GM12878 (cell line): ENCODE measurements at regions not wholly inside any gene's neighbourhood (a gene's known extent, or its start where the extent isn't known, plus 50 kb on each side); places are given as distances from the start of the nearest gene placed in this dataset.

Experiments
- ATF3 ChIP-seq: IDR thresholded peaks from 2 replicates; pipeline ENCODE4 v1.6.1; 2011; ENCODE audit warnings: low read depth, mild to moderate bottlenecking, low read length, moderate library complexity, borderline replicate concordance; ENCODE audit errors: extremely low read depth
- CHD1 ChIP-seq: IDR thresholded peaks from 2 replicates; pipeline ENCODE4 v1.6.1; 2012; ENCODE audit warnings: low read depth, low read length, improper control_type of control experiment
- FOS ChIP-seq: IDR thresholded peaks from 3 replicates; pipeline ENCODE4 v1.6.1; 2011; ENCODE audit warnings: borderline replicate concordance; ENCODE audit not compliant: insufficient read length; ENCODE audit errors: extremely low read depth
- NFIC ChIP-seq: IDR thresholded peaks from 2 replicates; pipeline ENCODE4 v1.6.1; 2012; ENCODE audit warnings: low read depth, mild to moderate bottlenecking, inconsistent platforms, low read length, moderate library complexity
- POLR2A ChIP-seq: IDR thresholded peaks from 2 replicates; pipeline ENCODE4 v1.6.1; 2011; ENCODE audit warnings: low read depth, mild to moderate bottlenecking, low read length
- POU2F2 ChIP-seq: IDR thresholded peaks from 3 replicates; pipeline ENCODE4 v1.6.1; 2011; ENCODE audit warnings: low read depth, mild to moderate bottlenecking, low read length, borderline replicate concordance
- SREBF1 ChIP-seq: IDR thresholded peaks from 2 replicates; pipeline ENCODE4 v1.6.1; 2012; ENCODE audit warnings: mild to moderate bottlenecking, low read length
- SUZ12 ChIP-seq: fragments of 200-600 bp; sonication (generic); IDR thresholded peaks from one replicate; pipeline ENCODE4 v1.6.1; 2018; ENCODE audit warnings: antibody characterized with exemption, mild to moderate bottlenecking; ENCODE audit not compliant: unreplicated experiment
- USF2 ChIP-seq: IDR thresholded peaks from 2 replicates; pipeline ENCODE4 v1.6.1; 2011; ENCODE audit warnings: low read depth, low read length, improper control_type of control experiment, borderline replicate concordance
- YBX1 ChIP-seq: fragments of 450-650 bp; IDR thresholded peaks from 2 replicates; pipeline ENCODE4 v1.6.1; 2016; ENCODE audit warnings: antibody characterized with exemption
- YY1 ChIP-seq: IDR thresholded peaks from 2 replicates; pipeline ENCODE4 v1.6.1; 2011; ENCODE audit warnings: low read depth, mild to moderate bottlenecking, low read length

GRCh38 chrX:55908661-55909212, 191.2 kb downstream of the RRAGB start (continued):
- TF ChIP-seq FOS (no peak), ATF3 (no peak), SREBF1 (no peak), POU2F2 (no peak), YY1 (peak; percentile 83), YBX1 (no peak), USF2 (no peak), SUZ12 (no peak), POLR2A (peak; percentile 32; the same call in 1 of the 2 replicates), NFIC (no peak), CHD1 (no peak)
